Activated CD8-positive, alpha-beta memory T cell treated with anti-CD3 and anti-CD28 coated beads, Interleukin-2, amount 50 U/mL, for 24 hours (primary cell): ENCODE measurements at regions not wholly inside any gene's neighbourhood (a gene's known extent, or its start where the extent isn't known, plus 50 kb on each side); places are given as distances from the start of the nearest gene placed in this dataset.

Experiments
- DNase-seq: peaks from one replicate; pipeline ENCODE4 v3.0.0-alpha.2; 2020; ENCODE audit errors: extremely low read depth

DNA sequence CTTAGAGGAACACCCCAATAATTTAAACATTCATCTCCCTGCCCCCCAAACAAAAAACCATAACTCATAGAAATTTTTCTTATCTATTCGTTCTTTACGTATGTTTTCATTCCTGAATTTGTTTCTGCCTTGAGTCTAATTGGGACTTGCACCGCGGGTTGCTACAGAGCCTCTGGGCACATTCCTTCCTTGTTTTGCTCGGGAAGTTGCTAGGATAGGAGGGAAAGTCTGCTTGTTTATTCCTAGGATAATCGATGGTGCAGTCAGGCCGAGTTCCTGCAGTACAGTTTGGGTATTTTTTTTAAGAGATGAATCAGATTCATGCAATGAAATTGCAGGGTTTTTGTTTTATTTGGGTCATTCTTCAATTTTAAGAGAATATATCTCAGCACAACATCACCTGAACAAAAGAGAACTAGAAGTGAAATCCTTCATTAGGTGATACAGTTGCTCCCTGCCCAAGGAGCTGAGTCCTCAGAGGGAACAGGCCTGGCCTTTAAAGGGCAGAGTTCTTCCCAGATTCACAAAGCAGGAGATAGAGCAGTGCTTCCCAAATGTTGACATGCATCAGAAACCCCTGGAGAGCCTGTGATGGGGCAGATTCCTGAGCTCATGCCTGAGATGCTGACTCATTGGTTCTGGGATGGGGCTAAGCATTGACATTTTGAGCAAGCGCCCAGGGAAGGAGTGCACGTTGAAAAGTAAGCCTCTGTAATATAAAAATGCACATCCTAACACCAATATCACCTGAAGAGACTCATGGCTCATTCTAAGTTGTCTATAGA is 114.9 kb upstream of the FAM9B start:
- no peak for DNase-seq

DNA sequence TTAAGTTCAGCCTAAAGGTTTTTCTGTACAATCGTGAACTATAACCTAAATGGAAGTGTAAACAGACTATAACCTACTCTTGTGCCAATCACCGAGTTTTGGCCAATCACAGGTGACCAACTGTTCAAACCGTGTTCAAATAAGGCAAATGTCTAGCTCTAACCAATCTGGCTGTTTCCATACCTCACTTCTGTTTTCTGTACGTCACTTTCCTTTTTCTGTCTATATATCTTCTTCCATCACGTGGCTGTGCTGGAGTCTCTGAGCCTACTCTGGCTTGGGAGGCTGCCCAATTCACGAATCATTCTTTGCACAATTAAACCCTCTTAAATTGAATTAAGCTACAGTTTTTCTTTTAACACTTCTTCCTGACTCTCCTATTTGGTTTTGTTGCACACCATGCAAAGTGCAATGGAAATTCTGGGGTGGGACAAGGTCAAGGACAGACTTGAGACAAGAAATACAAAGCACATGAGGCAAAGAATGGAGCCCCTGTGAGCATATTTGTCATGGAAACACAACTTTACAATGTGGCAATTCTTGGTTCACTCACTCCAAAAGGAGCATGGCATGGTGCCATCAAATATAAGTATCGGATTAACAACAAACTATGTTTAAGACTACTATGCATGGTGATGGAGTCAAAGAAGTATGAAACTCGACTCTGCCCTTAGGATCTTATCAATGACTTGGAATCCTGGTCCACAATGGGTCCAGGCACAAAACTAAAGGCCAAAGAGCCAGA is 115.7 kb upstream of the FAM9B start:
- DNase-seq, result no peak

DNA sequence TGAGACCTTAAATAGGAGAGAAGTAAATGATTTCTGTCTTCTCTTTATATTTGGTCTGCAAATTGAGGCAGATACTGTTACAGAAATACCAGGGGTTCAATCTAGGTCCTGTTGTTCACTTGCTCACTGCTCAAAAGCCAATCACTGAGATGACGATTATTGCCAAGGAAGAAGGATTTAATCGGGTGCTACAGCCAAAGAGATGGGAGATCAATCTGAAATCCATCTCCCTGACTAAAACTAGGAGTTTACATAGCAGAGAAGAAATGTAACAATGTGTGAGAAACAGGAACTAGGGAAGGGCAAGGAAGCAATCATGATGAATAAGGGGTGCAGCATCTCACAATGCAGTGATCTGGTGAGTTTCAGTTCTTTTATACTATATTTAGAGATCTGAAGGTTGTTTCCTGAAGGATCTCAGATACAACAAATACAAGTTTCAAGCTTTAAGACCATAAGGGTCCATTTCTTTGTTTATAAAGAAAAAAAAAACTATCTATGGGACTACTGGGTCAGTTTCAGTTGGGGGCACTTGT is 117.9 kb upstream of the FAM9B start:
- no peak for DNase-seq

DNA sequence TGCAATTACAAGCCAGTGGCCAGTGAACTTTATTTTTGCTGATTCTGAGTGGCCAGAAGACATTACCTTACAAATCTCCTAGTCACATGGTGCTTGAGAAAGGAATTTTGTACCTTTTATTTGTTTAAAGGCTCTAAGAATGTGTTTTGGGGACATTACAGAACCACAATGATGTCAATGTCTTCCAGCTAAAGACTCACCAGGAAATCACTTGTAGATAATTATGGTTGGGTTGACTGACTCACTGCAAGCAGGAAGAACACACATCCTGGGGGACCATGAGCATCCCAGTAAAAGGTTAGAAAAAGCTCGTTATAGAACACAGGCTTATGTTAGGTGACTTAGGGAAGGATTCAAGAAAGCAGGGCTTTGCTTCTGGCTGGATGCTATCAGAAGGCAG is 119.4 kb upstream of the FAM9B start:
- no peak for DNase-seq

GRCh38 chrX:9158611-9159010 is 124.7 kb upstream of the FAM9B start:
- no peak for DNase-seq

GRCh38 chrX:9160698-9161329 is 126.9 kb upstream of the FAM9B start:
- no peak for DNase-seq

GRCh38 chrX:9162698-9163097 is 128.8 kb upstream of the FAM9B start:
- DNase-seq, result no peak

- no peak for DNase-seq
Observed at GRCh38 chrX:9163214-9163709, 129.3 kb upstream of the FAM9B start.

GRCh38 chrX:9164086-9164485 is 130.2 kb upstream of the FAM9B start:
- DNase-seq, result no peak

DNA sequence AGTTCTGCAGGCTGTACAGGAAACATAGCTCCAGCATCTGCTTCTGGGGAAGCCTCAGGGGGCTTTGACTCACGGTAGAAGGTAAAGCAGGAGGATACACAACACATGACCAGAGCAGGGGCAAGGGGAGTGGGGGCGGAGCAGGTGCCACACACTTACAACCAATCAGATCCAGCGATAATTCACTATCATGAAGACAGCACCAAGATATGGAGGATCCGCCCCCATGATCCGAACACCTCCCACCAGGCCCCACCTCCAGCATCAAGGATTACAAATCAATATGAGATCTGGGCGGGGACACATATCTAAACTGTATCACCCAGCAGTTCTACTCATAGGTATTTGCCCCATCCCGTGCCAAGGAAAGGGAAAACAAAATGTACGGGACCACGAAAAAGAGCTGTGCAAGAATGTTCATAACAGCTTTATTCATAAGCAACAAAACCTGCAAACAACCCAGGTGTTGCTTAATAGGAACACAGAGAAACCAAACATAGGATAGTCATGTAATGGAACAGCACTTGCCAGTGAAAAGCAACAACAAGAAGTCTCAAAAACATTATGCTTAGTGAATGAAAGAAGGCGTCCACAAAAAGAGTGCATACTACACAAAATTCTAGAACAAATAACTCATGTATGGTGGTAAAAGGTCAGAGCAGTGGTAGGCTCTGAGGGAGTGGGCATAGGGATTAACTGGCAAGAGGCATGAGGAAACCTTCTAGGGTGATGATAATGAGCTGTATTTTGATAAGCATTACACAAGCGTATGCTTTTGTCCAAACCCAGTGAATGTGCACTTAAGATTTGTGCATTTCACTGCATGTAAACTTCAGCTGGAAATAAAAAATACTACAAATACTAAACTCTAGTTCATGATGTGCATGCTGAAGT is 130.9 kb upstream of the FAM9B start:
- DNase-seq, result no peak

DNA sequence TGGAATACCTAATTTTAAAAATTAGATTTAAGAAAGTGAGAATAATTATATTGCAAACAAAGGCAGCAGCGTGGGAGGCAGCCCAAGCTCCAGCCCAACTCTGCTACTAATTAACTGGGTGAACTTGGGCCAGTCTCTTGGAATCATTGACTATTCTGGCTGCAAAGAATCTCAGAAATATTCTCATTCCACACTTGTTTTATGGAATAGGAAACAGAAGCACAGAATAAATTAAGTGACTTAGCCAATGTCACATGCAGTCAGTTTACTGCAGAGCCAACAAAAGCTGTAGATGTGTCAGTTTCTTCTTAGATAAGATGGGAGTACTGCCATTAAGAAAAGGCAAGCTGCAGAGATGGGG is 132.6 kb upstream of the FAM9B start:
- DNase-seq, result no peak

DNA sequence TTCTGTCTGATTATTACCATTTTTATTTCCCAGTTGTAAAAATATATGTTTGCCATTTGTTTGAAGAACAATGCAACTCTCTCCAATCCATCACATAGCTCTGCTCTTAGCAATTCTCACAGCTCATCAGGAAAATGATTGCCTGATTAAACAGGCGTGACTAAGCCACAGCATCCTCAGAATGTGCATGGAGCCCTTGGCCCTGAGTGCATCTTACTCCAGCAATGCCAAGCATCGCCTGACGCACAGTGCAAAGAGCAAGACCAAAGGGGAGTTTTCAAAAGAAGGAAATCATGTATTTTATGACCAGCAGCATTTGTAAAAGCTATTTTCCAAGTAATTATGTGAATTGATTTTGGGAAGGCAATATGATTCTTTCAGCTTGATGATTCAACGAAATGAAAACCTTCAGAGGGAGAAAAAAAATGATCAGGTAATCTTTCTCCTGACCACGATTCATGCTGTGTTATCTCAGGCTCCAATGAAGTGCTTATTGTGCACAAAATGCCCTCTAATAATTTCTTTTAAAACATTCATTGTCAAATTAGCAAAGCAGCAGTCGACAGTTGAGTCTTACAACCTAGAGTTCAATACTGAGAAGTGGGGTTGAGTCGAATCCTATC is 138.0 kb upstream of the FAM9B start:
- DNase-seq, result no peak

GRCh38 chrX:9172464-9172850 is 138.5 kb upstream of the FAM9B start:
- no peak for DNase-seq

DNA sequence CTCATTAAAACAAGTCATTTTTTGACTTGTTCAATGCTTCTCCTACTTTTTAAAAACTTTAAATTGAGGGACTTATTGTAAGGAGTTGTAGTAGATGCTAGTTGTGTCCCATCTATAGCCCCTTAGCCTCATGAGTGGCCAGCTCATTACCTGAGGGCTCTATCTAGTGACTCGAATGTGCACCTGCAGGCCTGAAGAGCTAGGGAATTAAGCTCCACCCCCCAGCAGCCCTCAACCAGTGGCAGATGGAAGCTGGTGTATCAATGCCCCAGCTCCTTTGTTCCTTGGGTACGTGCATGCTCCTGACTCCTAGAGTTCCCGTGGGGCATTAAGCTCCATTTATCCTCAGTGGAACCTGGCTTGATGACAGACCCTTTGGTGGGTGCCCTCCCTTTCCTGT is 146.7 kb upstream of the FAM9B start:
- DNase-seq, result no peak

- DNase-seq, result no peak
Observed at GRCh38 chrX:9182041-9182440, 148.1 kb upstream of the FAM9B start.

GRCh38 chrX:9183481-9183880 is 149.6 kb upstream of the FAM9B start:
- DNase-seq, result no peak

DNA sequence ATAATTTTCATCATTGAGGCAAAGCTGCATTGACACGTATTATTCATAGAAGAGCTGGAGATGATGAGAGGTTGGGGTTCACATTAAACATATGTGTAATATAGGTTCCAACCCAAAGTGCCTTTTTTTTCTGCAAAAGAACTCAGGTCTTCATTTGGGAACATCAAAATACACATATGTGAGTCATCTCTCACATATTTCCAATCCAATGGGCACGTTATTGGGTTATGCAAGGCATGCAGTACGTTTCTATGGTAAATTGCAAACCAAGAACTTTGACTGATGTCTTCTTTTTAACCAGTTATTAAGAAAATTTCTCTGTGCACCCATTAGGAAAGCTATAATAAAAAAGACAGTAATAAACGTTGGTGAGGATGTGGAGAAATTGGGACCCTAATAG is 150.3 kb upstream of the FAM9B start:
- DNase-seq, result no peak

- no peak for DNase-seq
Observed at GRCh38 chrX:9188117-9188516, 154.2 kb upstream of the FAM9B start.

- no peak for DNase-seq
Observed at GRCh38 chrX:9189286-9189685, 155.4 kb upstream of the FAM9B start.

DNA sequence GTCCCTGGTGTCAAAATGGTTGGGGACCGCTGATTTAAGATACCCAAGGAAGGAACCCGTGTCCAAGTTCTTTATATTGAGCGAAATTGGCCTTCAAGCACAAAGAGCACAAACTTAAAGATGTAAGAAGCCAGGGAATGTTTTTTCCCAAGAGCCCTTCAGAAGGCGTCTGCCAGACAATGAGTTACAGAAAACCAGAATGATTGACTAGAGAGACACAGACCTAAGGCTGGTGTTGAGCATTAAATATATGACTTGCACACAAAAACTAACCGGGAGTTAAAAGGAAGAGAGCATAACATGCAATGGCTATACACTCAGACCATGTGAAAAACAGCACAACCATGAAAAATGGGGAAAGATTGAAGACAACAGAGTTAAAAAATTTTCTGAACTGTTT is 157.5 kb upstream of the FAM9B start:
- no peak for DNase-seq

DNA sequence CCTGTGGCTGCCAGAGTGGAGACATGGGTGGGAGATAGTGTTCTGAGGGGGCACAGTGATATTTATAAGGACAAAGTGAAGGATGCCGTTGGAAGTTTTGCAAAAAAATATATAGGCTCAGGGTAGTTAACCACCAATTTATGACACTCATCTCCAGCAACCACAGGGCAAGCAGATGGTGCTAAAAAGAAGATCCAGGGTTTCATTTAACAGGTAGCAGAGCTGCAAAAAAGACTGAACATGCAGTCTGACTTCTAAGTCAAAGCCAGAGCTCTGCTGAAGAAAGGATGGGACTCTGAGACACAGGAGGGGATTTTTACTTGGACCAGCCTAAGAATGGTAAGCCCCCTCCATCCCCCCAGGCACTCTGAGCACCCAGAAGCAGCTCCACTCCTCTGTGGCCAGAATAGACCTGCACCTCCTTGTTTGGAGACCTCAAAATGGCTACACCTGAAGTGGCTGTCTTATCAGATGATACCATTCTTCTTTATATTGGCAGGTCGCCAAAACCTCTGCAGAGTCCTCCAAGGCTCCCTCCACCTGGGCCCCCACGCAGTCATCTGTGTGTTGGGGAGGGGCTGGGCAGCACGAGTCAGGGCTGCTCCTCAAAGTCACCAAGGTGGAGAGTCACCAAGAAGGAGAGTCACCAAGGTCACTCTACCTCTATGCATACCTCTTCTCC is 161.4 kb upstream of the FAM9B start:
- DNase-seq, result no peak
